ENCODE measurements at regions not wholly inside any gene's neighbourhood (a gene's known extent, or its start where the extent isn't known, plus 50 kb on each side); places are given as distances from the start of the nearest gene placed in this dataset.
"Not testable (repeated sequence)": the region's sequence is repeated elsewhere in the genome, so short reads cannot be mapped to it uniquely, and the experiment has no call there.

GRCh38 chr1:146283527-146283880 lies 54.7 kb upstream of the NOTCH2NLA start:
- not testable (repeated sequence) for TF ChIP-seq POLR2A, CTCF, POLR2AphosphoS5 (IDR thresholded peaks at IDR 0.05)

Data from breast epithelium (tissue), 3 donors.